GM21381 (cell line): ENCODE measurements at regions not wholly inside any gene's neighbourhood (a gene's known extent, or its start where the extent isn't known, plus 50 kb on each side); places are given as distances from the start of the nearest gene placed in this dataset.
"Not testable (repeated sequence)": the region's sequence is repeated elsewhere in the genome, so short reads cannot be mapped to it uniquely, and the experiment has no call there.

Source experiments
- ATAC-seq: cut with Tn5 transposase; IDR thresholded peaks from one replicate; pipeline ENCODE4 v1.9.1; 2021; ENCODE audit warnings: mild to moderate bottlenecking, moderate library complexity; ENCODE audit not compliant: unreplicated experiment

DNA sequence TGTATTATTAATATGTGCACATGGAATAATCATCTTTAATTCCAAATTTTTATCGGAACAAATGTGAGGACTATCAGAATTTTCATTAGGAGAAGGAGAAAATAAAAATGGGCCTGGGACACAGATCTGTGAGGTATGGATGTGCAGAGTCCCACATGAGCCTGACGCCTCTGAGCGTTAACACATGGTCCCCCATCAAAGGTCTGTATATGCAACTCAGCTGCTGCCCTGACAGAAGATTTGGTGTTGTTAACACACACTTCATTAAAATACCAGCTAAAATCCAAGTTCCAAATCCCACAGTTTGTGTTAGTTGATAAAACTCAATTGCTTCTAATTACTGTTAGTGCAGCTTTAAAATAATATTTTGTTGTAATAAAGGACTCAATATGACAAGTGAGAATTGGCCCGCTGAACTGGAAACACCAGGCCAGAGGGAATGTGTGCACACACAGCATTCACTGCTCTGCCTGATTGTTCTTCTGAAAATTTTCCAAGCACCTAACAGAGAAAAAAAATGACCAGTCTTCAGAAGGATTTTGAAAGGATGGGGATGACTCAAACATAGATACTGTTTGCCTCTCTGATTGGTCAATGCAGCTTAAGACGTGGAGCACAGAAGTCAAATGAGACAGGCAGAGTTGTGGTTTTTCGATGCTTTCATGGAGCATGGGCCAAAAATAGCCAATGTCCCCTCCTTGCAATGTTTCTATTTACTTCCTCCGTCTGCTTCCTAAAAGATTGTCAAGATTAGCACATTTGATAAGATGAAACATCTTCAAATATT, 266.6 kb downstream of the NKX6-1 start:
- no peak for ATAC-seq

GRCh38 chr4:84231539-84232055, 267.5 kb downstream of the NKX6-1 start:
- ATAC-seq, result no peak

DNA sequence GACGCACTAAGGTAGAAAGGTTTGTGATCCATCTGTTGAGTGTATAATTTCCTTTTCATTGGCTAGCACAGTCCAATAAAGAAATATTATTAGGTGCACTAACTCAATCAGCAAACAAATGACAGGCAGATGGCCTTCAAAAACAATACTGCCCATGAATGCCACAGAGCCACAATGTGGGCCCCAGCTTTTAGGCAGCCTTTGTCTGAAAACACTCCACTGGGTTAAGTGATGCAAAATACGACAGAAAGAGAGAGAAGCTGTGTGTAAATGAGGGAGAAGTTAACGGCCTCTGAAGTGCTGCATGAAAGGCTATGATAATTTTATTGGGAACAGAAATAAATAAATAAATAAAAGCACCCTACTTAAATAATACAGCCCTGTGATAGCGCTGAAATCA, 274.6 kb downstream of the NKX6-1 start:
- ATAC-seq, result no peak

DNA sequence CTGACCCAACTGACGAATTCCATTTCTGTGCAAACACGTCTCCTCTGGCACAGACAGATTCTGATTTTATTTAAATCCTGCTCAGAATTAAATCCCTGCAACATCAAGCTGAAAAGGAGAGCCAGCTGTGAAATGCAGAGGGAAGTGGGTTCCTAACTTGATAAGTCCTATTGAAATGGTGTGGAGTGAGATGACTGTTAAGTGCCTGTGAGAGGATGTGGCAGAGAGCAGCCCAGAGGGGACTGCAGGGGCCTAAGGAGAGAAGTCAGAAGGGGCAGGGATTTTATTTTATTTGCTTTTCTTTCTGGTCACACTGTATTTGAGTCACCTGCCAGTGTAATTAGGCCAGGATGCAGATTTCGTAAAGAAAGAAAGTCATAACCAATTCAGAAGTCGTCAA, 277.4 kb downstream of the NKX6-1 start:
- no peak for ATAC-seq

DNA sequence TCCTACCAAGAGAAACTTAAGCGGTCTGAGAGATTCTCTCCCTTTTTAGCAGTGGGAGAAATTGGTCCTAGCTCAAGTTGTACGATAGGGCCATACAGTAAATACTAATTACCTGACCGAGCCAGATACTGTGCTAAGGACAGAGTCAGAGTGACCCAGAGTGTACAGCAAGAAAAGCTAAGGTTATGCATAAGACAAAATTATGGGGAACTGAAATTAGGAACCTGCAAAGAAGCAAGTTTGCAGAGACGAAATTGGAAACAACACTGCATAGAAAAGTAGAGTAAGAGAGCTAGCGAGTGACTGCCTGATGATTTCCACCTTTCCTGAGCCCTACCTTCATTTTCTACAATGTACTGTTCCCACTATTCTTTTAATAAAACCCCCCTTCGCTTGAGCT, 278.1 kb downstream of the NKX6-1 start:
- ATAC-seq, result peak; percentile 63

DNA sequence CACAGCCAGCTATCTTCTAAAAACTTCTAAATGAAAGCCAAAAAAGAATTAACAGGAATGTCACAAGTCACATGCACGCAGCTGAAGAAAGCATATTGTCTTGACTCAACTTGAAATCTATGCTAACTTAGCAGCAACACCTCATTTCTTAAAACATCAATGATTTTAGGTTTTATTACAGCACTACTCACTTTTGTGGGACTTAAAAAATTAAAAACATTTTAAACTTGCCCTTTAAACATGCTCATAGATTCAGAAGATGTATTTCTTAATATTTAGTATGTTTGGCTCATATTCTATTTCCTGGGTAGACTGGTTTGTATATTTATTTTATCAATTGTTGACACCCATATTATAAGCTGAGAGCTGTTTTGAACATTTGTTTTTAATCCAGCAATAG, 279.4 kb downstream of the NKX6-1 start:
- ATAC-seq, result no peak

DNA sequence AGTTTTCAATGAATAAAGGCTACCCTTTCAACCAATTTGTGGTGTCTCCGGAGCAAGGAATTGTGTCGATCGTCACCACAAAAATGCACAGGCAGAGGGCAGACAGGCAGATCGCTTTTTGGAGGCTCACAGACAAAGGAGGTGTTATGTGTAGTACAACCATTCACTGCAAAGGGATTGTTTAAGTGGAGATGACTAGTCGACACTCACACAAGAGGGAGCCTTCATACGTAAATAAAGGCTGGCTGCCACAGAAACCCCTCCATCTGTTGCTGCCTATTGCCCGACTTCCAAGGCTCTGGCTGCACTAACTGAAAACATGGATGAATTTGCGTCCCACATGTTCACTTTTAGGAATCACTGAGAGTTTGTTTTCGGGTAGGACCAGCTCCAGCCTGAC, 281.1 kb downstream of the NKX6-1 start:
- no peak for ATAC-seq

GRCh38 chr4:84215217-84215616, 283.9 kb downstream of the NKX6-1 start:
- ATAC-seq, result no peak

- ATAC-seq, result not testable (repeated sequence)
These were observed 292.9 kb downstream of the NKX6-1 start for GRCh38 chr4:84206226-84206625.

DNA sequence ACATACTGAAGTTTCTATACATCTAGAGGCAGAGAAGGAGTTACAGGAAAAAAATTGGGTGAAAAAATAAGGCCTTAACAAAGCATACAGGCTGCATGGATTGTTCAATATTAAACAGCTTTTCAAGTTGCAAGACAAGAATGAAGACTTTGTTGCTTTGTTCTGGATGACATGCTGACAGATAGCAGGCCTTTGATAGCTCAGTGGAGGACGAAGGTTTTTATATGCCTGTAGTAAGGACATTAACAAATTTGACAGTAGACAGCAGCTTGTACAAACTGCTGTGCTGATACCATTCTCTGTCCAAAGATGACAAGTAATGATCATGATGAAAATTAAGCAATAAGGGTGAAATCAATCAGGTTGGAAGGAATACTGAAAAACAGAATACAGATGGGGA, 309.9 kb downstream of the NKX6-1 start:
- no peak for ATAC-seq

DNA sequence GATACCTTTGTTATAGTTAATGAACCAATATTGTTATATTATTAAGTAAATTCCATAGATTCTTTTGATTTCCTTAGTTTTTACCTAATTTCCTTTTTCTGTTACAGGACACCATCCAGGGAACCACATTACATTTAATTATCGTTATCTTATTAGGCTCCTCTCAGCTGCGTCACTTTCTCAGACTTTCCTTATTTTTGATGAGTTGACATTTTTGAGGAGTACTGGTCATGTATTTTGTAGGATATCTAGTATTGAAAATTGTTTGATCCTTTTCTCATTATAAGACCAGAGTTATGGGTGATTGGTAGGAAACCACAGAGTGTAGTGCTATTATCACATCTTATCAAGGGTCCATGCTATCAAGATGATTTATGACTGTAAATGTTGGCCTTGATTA, 319.7 kb downstream of the NKX6-1 start:
- no peak for ATAC-seq

- ATAC-seq, result no peak
These were observed 321.1 kb downstream of the NKX6-1 start for GRCh38 chr4:84177831-84178542.

- no peak for ATAC-seq
These were observed 323.1 kb downstream of the NKX6-1 start for GRCh38 chr4:84176016-84176415.

DNA sequence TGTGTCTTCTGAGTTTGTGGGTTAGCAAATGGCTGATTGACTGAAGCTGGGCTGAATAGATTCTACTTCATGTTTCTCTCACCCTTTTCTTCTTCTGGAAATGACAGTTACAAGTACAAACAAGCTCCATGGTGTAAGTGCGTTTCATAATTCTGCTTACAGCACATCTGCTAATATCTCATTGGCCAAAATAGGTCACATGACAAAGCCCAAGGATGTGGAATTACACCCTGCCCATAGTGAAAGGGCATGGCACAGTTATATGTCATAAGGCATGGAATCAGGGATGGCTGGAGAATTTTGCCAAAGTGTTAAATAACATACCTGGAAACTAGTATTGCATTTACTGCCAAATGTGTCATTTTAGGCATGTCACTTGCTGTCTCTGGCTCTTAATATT, 327.2 kb downstream of the NKX6-1 start:
- ATAC-seq, result no peak

DNA sequence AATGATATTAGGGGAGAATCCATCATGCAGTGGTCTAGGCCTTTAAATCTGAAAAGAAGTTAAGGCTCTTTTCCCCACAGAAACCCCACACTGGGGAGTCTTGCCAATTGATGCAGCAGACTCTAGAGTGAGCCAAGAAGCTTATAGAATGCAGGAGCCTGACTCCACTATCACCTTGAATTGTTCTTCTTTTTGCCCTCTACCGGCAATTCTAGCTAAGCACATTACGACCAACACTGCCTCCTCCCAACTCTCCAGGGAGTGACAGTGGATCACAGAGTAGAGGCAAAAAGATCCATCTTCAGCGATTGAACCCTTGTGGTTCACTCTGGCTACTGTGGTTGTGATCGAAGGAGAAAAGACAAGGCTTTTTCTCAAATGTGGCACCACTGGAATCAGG, 331.5 kb downstream of the NKX6-1 start:
- ATAC-seq, result no peak

DNA sequence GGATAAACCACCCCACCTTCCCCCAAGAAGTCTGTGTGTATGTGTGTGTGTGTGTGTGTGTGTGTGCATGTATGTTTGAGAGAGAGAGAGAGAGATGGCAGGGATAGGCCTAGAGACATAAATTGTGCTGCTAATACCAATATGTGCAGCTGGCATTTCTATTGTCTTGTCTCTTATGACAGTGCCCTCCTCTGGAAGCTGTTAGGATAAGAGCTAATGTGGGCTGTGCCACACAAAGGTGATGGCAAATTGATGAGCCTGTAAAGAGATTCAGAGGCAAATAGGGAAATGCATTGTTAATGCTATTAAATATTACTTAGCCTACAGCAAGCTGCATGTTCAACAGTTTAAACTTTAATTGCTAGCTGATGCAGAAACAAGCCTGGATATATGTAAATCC, 332.0 kb downstream of the NKX6-1 start:
- no peak for ATAC-seq

GRCh38 chr4:84166486-84166885, 332.6 kb downstream of the NKX6-1 start:
- no peak for ATAC-seq

- no peak for ATAC-seq
These were observed 334.9 kb downstream of the NKX6-1 start for GRCh38 chr4:84164201-84164600.

DNA sequence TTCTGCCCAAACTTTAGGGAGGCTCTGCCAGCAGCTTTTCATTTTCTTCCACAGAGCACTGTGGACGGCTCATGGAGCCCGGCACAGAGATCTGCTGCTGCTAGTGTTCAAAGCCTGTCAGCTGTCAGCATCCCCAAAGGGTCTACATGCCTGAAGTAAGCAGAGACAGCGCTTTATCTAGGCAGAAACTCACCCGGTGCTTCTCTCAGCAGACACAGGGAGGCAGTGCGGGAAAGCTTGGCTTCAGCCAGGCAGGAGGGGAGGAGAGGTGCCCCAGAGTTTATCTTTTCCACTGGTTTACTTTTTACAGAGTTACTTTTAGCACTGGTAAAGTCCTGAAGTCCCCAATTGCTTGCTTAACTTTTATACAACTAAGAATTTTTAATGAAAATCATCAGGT, 339.3 kb downstream of the NKX6-1 start:
- ATAC-seq, result no peak

DNA sequence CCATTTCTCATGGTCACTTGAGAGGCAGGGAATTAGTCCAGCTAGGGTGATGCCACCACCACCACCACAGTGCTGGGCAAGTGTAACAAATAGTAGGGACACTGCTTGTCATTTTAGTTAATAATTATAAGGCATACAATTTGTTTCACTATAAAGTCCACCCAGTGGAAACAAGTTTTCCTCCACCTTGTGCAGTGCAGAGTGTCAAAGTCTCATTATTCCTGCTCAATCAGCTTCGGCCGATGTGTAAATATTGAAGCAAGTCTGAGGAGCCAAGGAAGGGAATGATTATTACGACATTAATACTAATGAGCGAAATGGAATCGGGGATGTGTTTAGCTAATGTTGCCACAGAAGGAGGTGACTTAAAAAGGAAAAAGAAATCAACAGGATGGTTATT, 340.4 kb downstream of the NKX6-1 start:
- ATAC-seq, result no peak

DNA sequence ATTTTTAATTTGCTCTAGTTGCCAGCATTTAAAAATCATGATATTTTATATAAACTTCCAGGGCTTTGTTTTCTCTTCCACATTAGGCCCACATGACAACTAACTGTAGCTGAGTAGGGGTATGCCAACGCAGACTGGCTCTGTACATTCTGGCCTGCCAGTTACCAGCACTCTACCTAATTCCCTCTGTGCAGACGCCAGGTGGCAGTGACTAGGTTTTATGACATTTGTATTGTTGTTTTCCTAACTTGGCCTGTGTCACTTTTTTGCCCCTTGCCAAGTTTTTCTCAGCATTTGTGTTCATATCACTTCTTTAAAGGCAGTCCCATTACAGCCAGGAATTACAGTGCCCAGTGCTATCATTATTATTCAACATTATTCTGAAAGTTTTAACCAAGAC, 347.5 kb downstream of the NKX6-1 start:
- ATAC-seq, result no peak

DNA sequence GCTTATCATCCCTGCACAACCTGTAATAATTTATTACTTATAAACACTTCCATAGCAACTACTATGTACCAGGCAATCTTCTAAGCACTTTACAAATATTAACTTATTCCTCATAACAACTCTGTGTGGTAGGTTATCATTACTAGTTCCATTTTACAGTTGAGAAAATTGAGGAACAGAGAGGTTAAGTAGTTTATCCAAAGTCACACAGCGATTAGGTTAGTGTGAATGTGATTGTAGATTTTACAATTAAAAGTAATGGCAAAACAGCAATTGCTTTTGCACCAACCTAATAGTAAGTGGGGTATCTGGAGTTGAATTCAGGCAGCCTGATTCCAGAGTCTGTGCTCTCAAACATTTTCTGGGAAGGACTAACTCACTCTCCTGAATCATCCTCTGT, 348.9 kb downstream of the NKX6-1 start:
- no peak for ATAC-seq
